CD14-positive monocyte (primary cell): ENCODE measurements at regions not wholly inside any gene's neighbourhood (a gene's known extent, or its start where the extent isn't known, plus 50 kb on each side); places are given as distances from the start of the nearest gene placed in this dataset.

ENCODE experiments used
- DNase-seq, 3 donors: peaks; one replicate each; pipeline ENCODE4 v3.0.0-alpha.2; 2011 to 2022
- H2AFZ ChIP-seq: 2 replicates; pipeline ENCODE4 v1.6.0; 2012; ENCODE audit warnings: mild to moderate bottlenecking, low read depth, low read length, inconsistent platforms; ENCODE audit not compliant: insufficient read depth, poor library complexity, severe bottlenecking
- H3K27ac ChIP-seq, 2 donors: 1 replicate in 1 of 2; 2 replicates in 1 of 2; pipeline ENCODE4 v1.5.1; 2012 to 2013; ENCODE audit warnings: low read length in 2 of 2, control low read depth in 1 of 2, inconsistent platforms in 1 of 2, low read depth in 1 of 2, mild to moderate bottlenecking in 1 of 2
- H3K27me3 ChIP-seq, 2 donors: one replicate each; pipeline versions ENCODE4 v1.6.0 to v1.6.1; 2011 to 2013; ENCODE audit warnings: low read length in 2 of 2; ENCODE audit not compliant: control insufficient read depth in 2 of 2, insufficient read depth in 2 of 2
- H3K36me3 ChIP-seq, 2 donors: replicated peaks in 1 of 2; 1 replicate in 1 of 2; 2 replicates in 1 of 2; pipeline versions ENCODE4 v1.5.1 to v1.6.1; 2012 to 2013; ENCODE audit warnings: low read length in 2 of 2, control low read depth in 1 of 2, inconsistent platforms in 1 of 2, mild to moderate bottlenecking in 1 of 2; ENCODE audit not compliant: insufficient read depth in 2 of 2, control insufficient read depth in 1 of 2
- H3K4me1 ChIP-seq, 2 donors: 1 replicate in 1 of 2; 2 replicates in 1 of 2; pipeline versions ENCODE4 v1.5.1 to v1.6.1; 2012 to 2013; ENCODE audit warnings: low read length in 2 of 2, control low read depth in 1 of 2, inconsistent platforms in 1 of 2, mild to moderate bottlenecking in 1 of 2, moderate library complexity in 1 of 2; ENCODE audit not compliant: insufficient read depth in 2 of 2, control insufficient read depth in 1 of 2
- H3K4me2 ChIP-seq: replicated peaks from 2 replicates; pipeline ENCODE3; 2012; ENCODE audit warnings: low read length, moderate library complexity, mild to moderate bottlenecking; ENCODE audit not compliant: poor library complexity, severe bottlenecking; ENCODE audit errors: extremely low read depth
- H3K4me3 ChIP-seq, 3 experiments: fragments of 200-600 bp in 1 of 3; sonication (generic) in 1 of 3; replicated peaks in 1 of 3; 1 replicate in 2 of 3; 2 replicates in 1 of 3; pipeline ENCODE4 v1.5.1; 2011 to 2013; ENCODE audit warnings: low read length in 3 of 3, mild to moderate bottlenecking in 3 of 3, control low read depth in 2 of 3, low read depth in 2 of 3, inconsistent platforms in 1 of 3, moderate library complexity in 1 of 3
- H3K79me2 ChIP-seq: 2 replicates; pipeline ENCODE4 v1.6.0; 2012; ENCODE audit warnings: mild to moderate bottlenecking, control low read depth, inconsistent platforms, low read length, moderate library complexity; ENCODE audit not compliant: insufficient read depth
- H3K9ac ChIP-seq: 2 replicates; pipeline ENCODE4 v1.6.0; 2017; ENCODE audit warnings: low read length, mild to moderate bottlenecking; ENCODE audit not compliant: insufficient read depth, poor library complexity, severe bottlenecking
- H3K9me3 ChIP-seq, 2 donors: replicated peaks in 1 of 2; 1 replicate in 1 of 2; 2 replicates in 1 of 2; pipeline versions ENCODE4 v1.5.1 to v1.6.1; 2012 to 2013; ENCODE audit warnings: low read length in 2 of 2, control low read depth in 1 of 2; ENCODE audit not compliant: control insufficient read depth in 1 of 2, insufficient read depth in 1 of 2
- H4K20me1 ChIP-seq: 2 replicates; pipeline ENCODE4 v1.6.0; 2012; ENCODE audit warnings: mild to moderate bottlenecking, low read length, control low read depth, moderate library complexity; ENCODE audit not compliant: insufficient read depth
- H3K27ac Mint-ChIP-seq, 7 donors: one replicate each; pipeline ENCODE4 v1.8.0; 2020; ENCODE audit warnings: mild to moderate bottlenecking in 7 of 7, mixed read lengths in 7 of 7, moderate library complexity in 6 of 7, inconsistent platforms in 2 of 7
- H3K27me3 Mint-ChIP-seq, 3 donors: one replicate each; pipeline ENCODE4 v1.8.0; 2021 to 2022; ENCODE audit warnings: low read depth in 3 of 3, mild to moderate bottlenecking in 3 of 3, mixed read lengths in 3 of 3, moderate library complexity in 3 of 3, inconsistent platforms in 1 of 3
- H3K36me3 Mint-ChIP-seq, 2 donors: one replicate each; pipeline ENCODE4 v1.8.0; 2020; ENCODE audit warnings: mixed read lengths in 2 of 2, inconsistent platforms in 1 of 2, mild to moderate bottlenecking in 1 of 2
- H3K4me1 Mint-ChIP-seq: one replicate; pipeline ENCODE4 v1.8.0; 2020; ENCODE audit warnings: mild to moderate bottlenecking, mixed read lengths
- H3K4me3 Mint-ChIP-seq, 2 donors: one replicate each; pipeline ENCODE4 v1.8.0; 2020; ENCODE audit warnings: mild to moderate bottlenecking in 2 of 2, mixed read lengths in 2 of 2, moderate library complexity in 1 of 2
- H3K9me3 Mint-ChIP-seq, 7 donors: one replicate each; pipeline ENCODE4 v1.8.0; 2020 to 2022; ENCODE audit warnings: mixed read lengths in 7 of 7, mild to moderate bottlenecking in 6 of 7, moderate library complexity in 6 of 7, inconsistent platforms in 2 of 7
- CTCF ChIP-seq: fragments of 200-600 bp; IDR thresholded peaks from one replicate; pipeline ENCODE4 v1.8.0; 2022; ENCODE audit warnings: antibody characterized with exemption, mild to moderate bottlenecking
- WGBS: methylation state at CpG from one replicate; pipeline ENCODE4 v1.1.5; 2013; ENCODE audit warnings: missing lambda C conversion rate; ENCODE audit not compliant: insufficient coverage; 5-methylcytosine and 5-hydroxymethylcytosine counted together
- intact Hi-C, 2 donors: fragments of 100-400 bp; cut with micrococcal nuclease; formaldehyde crosslinking; loops; one replicate each; pipeline versions ENCODE4 v1.15.0 to v1.15.1; 2023

GRCh38 chr2:220220009-220220408 is 592.6 kb downstream of the SLC4A3 start:
- intact Hi-C loops = no loop called here
- H3K9me3 Mint-ChIP-seq = peaks cover 2 to 8% (median 5%) of the 10 kb centered on the region in 7 donors
- no peaks in the 10 kb centered on the region for H3K27me3 Mint-ChIP-seq
- H3K27ac Mint-ChIP-seq = no peak overlapping the region
- Histone ChIP-seq H3K27ac (no peak overlapping the region), H2AFZ (no peak overlapping the region), H3K9me3 (no peaks in the 10 kb centered on the region), H3K27me3 (no peaks in the 10 kb centered on the region), H3K4me3 (no peak overlapping the region), H3K36me3 (no peaks in the 10 kb centered on the region), H3K9ac (no peak overlapping the region), H3K4me2 (no peak overlapping the region), H3K4me1 (no peaks in the 10 kb centered on the region), H3K79me2 (no peaks in the 10 kb centered on the region), H4K20me1 (no peaks in the 10 kb centered on the region)
- no peak for TF ChIP-seq CTCF
- no peak for DNase-seq
- no peak overlapping the region for H3K4me3 Mint-ChIP-seq
- no CpG with 5 or more reads among the region's 2 CpGs for WGBS
- no peaks in the 10 kb centered on the region for H3K4me1 Mint-ChIP-seq
- no peaks in the 10 kb centered on the region for H3K36me3 Mint-ChIP-seq

GRCh38 chr2:220221992-220222391 is 594.6 kb downstream of the SLC4A3 start:
- Histone ChIP-seq H4K20me1 (no peaks in the 10 kb centered on the region), H3K27me3 (no peaks in the 10 kb centered on the region), H3K9me3 (no peaks in the 10 kb centered on the region), H2AFZ (no peak overlapping the region), H3K79me2 (no peaks in the 10 kb centered on the region), H3K27ac (no peak overlapping the region), H3K4me1 (no peaks in the 10 kb centered on the region), H3K4me2 (no peak overlapping the region), H3K36me3 (no peaks in the 10 kb centered on the region), H3K4me3 (no peak overlapping the region), H3K9ac (no peak overlapping the region)
- Mint-ChIP-seq H3K4me3 (no peak overlapping the region), H3K27ac (no peak overlapping the region), H3K9me3 (peaks cover 2 to 8% (median 6%) of the 10 kb centered on the region in 7 donors), H3K4me1 (no peaks in the 10 kb centered on the region), H3K36me3 (no peaks in the 10 kb centered on the region), H3K27me3 (no peaks in the 10 kb centered on the region)
- intact Hi-C loops = no loop called here
- DNase-seq = no peak
- TF ChIP-seq CTCF = no peak
- 83% methylated on average over 3 of the region's 5 CpGs for WGBS
